HG03460 (cell line): ENCODE measurements at regions not wholly inside any gene's neighbourhood (a gene's known extent, or its start where the extent isn't known, plus 50 kb on each side); places are given as distances from the start of the nearest gene placed in this dataset.
"Not testable (repeated sequence)": the region's sequence is repeated elsewhere in the genome, so short reads cannot be mapped to it uniquely, and the experiment has no call there.

Experiments
- ATAC-seq: cut with Tn5 transposase; IDR thresholded peaks from one replicate; pipeline ENCODE4 v1.9.1; 2021; ENCODE audit not compliant: unreplicated experiment

GRCh38 chr2:128605421-128605820 lies 286.8 kb upstream of the HS6ST1 start:
- no peak for ATAC-seq

GRCh38 chr2:128605931-128606330 lies 287.3 kb upstream of the HS6ST1 start:
- no peak for ATAC-seq

GRCh38 chr2:128606837-128607236 lies 288.2 kb upstream of the HS6ST1 start:
- ATAC-seq = no peak

- ATAC-seq = no peak
Observed at GRCh38 chr2:128607440-128607839, 288.8 kb upstream of the HS6ST1 start.

GRCh38 chr2:128607911-128608506 lies 289.3 kb upstream of the HS6ST1 start:
- ATAC-seq = no peak

- ATAC-seq = no peak
Observed at GRCh38 chr2:128608921-128609880, 290.5 kb upstream of the HS6ST1 start.

GRCh38 chr2:128610496-128610895 lies 291.8 kb upstream of the HS6ST1 start:
- ATAC-seq = no peak

- ATAC-seq = no peak
Observed at GRCh38 chr2:128611421-128612320, 293.0 kb upstream of the HS6ST1 start.

GRCh38 chr2:128612628-128613027 lies 294.0 kb upstream of the HS6ST1 start:
- no peak for ATAC-seq

GRCh38 chr2:128613351-128613750 lies 294.7 kb upstream of the HS6ST1 start:
- no peak for ATAC-seq

GRCh38 chr2:128613876-128614275 lies 295.2 kb upstream of the HS6ST1 start:
- no peak for ATAC-seq

- ATAC-seq = not testable (repeated sequence)
Observed at GRCh38 chr2:128614907-128615306, 296.2 kb upstream of the HS6ST1 start.

- ATAC-seq = no peak
Observed at GRCh38 chr2:128615571-128615970, 296.9 kb upstream of the HS6ST1 start.

- ATAC-seq = no peak
Observed at GRCh38 chr2:128617029-128617590, 298.4 kb upstream of the HS6ST1 start.

GRCh38 chr2:128617661-128618060 lies 299.0 kb upstream of the HS6ST1 start:
- ATAC-seq = no peak

- ATAC-seq = no peak
Observed at GRCh38 chr2:128618642-128619041, 300.0 kb upstream of the HS6ST1 start.

- no peak for ATAC-seq
Observed at GRCh38 chr2:128619471-128620325, 301.0 kb upstream of the HS6ST1 start.

GRCh38 chr2:128621074-128621473 lies 302.4 kb upstream of the HS6ST1 start:
- no peak for ATAC-seq

GRCh38 chr2:128622371-128622770 lies 303.7 kb upstream of the HS6ST1 start:
- no peak for ATAC-seq
